GM18508 (cell line): ENCODE measurements at regions not wholly inside any gene's neighbourhood (a gene's known extent, or its start where the extent isn't known, plus 50 kb on each side); places are given as distances from the start of the nearest gene placed in this dataset.

Experiments
- ATAC-seq: cut with Tn5 transposase; IDR thresholded peaks from one replicate; pipeline ENCODE4 v1.9.1; 2021; ENCODE audit warnings: moderate number of reproducible peaks; ENCODE audit not compliant: insufficient read depth, unreplicated experiment

DNA sequence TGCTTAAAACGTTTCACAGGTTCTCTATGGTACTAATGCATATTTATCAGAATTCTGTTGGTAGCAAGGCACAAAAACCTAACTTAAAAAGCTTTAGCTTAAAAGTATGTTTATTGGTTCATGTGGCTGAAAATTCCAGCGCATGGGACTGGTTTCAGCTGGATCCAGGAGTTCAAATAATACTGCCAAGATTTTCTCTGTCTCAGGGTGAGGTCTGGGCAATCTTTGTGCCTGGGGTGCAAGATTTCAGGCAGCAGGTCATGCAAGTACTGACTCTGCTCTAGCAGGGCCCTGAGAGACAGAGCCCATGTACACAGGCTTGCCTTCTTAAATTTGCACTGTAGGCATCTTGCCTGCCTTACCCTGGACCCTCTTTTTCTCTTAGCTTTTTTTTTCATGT, 134.2 kb upstream of the GAS1 start:
- ATAC-seq: no peak

DNA sequence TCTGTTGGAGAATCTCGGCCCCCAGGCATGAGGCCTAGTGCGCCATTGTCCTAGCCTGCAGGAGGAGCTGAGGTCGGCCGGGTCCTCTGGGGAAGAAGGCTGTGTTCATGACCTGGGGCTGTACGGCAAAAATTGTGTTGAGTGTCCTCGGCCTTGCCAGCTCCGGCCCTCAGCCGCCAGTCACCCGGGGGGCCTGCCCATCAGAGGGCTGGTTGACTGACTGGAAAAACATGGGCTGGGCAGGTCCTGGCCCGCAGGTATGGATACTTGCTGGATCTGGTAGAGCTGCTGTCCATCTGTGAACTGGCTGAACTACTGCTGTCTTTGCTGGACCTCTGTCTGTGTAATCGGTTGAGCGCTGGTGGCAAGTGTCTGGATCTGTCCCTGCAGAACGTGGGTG, 136.7 kb upstream of the GAS1 start:
- no peak for ATAC-seq

DNA sequence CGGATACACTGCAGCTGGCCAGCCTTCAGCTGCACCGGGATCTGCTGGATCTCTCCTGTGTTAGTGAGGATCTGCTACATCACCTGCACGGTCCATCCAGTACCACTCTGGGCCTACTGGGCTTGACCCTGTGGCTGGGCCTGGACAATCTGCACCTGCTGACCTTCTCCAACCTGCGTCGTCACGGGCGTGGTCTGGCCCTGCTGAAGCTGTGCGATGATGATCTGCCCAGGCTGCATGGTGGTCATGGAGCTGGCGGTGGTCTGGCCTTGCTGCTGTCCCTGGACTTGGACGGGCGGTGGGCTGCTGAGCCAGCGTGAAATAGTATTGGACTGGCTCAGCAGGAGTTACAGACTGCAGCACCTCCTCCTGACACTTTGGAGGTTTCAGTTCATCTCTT, 137.1 kb upstream of the GAS1 start:
- no peak for ATAC-seq

DNA sequence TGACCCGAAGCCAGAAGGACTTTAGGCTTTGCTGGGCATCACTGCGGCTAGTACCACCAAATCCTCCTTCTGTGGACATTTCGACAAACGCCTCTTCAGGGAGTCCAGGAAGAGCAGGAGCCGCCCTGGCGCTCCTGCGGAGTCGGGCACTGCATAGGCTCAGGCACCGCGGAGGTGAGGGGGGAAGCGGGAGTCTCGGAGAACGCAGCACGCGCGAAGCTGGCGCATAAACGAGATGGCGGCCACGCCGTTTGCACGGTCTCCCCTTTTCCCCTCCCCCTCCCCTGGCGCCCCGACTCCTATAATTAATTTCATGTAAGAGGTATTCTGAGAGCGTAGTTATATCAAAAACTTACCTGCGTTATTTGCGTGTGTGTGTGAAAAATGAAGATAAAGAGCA, 137.8 kb upstream of the GAS1 start:
- no peak for ATAC-seq

DNA sequence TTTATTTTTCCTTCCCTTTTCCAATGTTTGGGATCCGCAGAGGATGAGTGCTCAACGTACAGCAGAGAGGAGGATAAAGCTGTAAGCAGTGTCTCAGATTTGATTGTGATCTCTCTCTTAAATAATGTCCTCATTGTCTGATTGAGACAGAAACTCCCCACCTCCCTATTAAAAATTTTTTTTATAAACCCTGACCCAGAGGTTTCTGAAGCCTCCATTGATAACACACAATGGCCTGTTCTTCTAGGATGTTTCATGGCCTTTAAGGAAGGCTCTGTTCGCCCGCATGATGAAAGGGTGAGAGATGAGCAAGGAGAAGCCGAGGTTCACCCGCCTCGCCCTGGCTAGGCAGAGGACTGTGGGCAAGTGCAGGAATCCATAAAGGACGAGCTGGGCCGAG, 138.2 kb upstream of the GAS1 start:
- ATAC-seq: no peak

DNA sequence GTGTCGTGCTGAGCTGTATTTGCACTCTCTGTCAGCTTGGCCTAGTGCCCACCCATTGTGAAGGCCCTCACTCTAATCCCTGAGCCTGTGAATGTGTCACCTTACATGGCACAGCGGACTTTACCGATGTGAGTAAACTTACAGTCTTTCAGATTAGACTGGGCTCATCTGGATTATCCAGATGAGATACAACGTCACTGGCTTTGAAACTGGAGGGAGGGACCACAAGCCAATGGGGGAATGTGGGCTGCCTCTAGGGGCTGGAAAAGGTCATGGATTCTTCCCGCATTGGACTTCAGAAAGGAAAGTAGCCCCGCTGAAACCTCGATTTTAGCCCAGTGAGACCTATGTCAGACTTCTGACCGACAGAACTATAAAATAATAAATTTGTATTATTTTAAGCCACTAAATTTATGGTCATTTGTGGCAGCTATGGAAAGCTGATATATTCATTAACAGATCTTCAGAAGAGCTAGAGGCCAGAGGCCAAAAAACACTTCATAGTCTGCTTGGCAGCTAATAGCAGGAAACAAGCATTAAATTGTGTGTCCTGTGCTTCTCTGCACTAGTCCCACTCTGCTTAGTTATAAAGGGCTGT, 139.0 kb upstream of the GAS1 start:
- no peak for ATAC-seq

DNA sequence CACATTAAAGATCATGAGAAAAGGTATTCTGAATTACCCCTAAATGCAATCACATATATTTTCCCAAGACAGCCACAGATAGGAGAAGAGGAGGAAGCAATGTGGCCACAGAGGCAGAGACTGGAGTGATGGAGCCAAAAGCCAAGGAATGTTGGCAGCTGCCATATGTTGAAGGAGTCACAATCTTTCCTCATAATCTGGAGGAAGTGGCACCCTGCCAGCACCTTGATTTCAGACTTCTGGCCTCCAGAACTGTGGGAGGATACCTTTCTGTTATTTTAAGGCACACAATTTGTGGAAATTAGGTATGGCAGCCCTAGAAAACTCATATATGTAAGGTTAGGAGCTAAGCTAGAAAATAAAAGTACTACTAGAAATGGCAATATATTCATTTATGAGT, 139.9 kb upstream of the GAS1 start:
- no peak for ATAC-seq

DNA sequence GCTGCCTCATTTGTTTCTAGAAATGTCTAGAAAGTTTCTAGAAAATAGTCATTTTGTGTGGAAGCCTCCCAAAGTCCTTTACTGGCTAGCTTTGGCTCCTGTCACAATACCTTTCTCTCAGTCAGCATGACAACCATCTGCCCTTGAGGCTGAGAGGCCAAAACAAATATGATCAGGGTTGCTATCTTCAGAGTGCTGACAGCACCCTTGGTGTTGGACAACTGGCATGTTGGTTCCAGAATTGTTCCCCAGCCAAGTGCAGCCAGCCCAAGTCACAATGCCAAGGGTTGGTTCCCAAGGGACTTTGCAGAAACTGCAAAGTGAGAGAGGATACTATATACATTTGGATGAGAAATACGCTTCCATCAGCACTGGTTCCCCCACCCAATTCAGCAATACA, 140.9 kb upstream of the GAS1 start:
- ATAC-seq: no peak

DNA sequence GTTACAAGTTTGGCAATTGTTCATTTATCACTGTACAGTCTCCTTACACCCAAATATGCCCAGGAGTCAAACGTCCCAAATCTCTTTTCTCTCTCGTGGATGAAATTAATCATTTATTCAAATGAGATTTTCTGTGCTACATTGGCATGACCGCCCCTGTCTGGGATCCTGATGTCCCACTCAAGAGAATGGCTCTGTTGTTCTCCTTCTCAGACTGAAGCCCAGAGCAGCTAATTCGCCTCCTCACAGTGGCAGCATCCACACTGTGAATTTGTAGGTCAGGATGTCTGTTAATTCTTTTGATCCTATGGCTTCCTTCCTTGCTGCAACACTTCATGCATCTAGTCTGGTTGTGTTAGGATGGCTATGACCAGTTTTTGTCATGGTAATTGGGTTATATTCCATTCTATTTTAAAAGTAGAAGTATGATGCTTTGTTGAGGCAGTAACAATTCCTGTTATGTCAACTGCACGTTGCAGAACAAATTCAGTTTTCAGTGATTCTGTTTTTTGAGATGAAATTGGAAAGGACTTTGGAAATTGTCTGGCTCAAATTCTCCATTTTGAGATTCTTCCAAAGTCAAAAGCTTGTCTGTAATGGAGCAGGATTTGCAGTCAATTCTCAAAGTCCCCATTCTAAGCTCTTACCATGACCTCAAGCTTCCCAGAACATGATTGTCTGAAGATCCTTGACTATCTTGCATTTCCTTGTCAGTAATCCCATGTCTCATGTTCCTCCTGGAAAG, 141.5 kb upstream of the GAS1 start:
- ATAC-seq: no peak

DNA sequence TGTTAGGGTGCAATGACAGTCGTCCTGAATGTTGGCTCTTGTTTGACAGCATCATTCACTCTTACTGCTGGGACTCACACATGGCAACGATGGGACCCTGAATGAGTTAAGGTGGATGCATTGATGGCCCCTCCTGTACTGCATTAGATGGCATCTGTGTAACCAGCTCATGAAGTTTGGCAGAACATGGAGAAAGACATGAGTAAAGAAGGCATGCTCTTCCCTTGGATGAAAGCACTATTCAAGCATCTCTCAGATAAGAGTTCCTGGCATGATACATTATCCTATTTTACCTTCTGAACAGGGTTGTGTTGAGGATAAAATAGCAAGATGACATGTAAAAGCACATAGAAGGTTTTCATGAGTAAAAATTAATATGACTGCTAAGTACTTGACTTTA, 142.2 kb upstream of the GAS1 start:
- no peak for ATAC-seq

DNA sequence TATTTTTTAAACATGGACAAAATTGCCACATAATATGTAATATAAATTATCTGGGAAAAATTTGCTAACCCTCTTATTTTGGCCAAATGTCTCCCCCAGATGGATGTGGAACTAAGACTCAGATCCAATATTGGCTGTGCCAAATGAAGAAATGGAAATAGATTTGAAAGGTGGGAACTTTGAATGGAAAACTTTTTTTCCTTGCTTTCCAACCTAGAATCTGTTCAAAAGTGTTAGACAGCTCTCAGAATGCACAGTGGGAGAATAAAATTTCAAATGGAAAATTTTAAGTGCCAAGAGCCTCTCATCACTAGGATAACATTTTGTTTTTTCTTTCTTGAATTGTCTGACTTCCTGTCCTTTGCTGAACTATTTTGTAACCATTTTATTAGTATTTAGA, 142.6 kb upstream of the GAS1 start:
- ATAC-seq: no peak

DNA sequence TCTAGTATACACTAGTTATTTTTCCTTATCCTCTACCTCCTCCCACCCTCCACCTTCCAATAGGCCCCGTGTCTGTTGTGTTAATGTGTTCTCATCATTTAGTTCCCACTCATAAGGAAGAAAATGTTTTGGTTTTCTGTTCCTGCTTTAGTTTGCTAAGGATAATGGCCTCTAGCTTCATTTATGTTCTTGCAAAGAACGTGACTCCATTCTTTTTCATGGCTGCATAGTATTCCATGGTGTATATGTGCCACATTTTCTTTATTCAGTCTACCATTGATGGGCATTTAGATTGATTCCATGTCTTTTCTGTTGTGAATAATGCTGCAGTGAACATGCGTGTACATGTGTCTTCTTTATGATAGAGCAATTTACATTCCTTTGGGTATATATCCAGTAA, 146.5 kb upstream of the GAS1 start:
- no peak for ATAC-seq

DNA sequence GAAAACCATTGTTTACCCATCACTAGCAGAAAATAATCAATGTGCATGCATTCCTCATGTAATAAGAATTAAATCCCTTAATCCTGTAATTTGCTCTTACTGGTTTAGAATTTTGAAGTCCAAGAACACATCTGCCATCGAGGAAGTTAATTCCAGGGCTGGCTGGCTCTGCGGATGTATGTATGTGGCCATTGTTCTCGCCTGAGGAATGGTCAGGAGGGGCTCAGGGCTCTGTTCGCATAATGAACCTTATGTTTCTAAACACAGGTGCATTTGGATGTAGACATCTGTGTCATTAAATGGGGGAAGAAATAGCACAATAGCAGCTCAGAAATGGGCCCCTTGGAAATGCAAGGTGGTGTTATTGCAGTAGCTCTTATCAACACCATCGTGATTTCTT, 148.6 kb upstream of the GAS1 start:
- no peak for ATAC-seq

DNA sequence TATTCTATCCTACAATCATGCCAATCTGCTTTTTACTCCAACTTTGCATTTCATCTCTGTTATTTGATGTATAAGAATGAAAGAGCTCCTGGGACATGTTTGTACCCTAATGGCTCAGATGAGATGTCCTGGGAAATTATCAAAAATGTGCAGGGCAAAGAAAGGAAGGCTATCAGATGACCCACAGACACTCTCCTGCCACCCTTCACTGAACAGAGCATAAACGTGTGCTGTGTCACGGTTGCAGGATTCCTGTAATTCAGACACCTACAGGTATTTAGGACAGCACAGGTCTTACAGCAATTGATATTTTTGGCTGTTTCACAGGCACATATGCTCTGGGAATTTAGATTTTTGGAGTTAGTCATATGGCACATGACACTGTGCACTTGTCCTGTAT, 149.2 kb upstream of the GAS1 start:
- no peak for ATAC-seq

DNA sequence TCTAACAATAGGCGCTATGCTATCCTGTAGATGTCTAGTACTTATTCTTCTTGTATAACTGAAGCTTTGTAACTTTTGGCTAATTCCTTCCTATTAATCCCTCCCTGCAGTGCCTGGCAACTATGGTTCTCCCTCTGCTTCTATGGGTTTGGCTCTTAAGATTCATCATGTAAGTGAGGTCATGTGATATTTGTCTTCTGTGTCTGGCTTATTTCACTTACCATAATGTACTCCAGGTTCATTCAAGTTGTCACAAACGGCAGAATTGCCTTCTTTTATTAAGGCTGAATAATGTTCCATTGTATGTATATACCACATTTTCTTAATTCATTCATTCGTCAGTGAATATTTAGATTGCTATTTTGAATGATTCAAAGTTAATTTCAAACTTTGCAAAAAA, 149.9 kb upstream of the GAS1 start:
- no peak for ATAC-seq

DNA sequence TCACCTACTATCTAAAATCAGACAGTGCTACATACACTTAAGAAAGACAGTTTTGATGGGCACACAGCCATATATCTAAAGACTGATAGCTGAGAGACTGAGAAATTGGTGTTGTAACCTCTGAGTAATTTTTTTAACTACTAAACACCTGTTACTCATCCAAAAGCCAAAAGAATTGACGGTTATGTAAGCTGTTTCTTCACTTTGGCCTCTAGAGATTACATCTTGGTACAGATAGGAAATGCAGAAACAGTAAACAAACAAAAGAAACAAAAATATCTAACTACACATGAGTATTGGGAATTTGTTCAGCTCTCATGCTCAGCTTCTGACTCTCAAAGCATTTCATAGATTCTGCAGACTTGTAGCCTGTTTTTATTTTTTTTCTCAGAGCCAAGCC, 152.1 kb upstream of the GAS1 start:
- ATAC-seq: no peak

DNA sequence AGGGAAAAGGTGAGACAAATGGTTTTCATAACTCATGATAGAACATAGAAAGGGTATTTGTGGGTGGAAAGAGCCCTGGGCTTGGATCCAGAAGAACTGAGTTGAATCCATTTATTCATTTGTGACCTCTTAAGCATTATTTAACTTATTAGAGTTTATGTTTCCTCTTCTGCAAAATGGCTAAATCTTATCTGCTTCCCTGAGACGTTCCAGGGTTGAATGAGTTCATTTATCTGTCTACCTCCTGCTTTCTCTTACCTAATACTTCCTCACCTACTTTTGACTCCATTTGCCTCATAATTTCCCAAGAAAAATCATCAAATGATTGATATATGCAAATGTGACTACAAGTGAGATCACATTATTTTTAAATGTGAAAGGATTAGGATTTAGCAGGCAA, 152.7 kb upstream of the GAS1 start:
- no peak for ATAC-seq

DNA sequence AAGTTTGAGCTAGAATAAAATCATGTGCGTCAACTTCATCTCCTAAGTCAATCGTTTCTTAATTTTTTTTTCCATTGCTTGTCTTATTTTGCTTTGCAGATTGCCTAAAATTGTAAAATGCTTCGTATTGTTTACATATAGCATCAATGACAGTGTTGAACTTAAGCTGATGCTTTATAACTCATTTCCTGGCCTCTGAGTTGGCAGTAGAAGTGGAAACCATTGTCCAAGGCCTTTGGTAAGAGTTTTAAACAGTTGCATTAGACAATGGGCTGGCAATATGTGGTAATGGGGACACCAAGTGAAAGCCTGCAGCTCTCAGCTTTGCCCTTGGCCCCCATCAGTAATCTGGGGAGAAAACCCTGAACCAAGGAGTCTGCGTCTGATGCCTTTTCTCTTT, 154.8 kb upstream of the GAS1 start:
- no peak for ATAC-seq

DNA sequence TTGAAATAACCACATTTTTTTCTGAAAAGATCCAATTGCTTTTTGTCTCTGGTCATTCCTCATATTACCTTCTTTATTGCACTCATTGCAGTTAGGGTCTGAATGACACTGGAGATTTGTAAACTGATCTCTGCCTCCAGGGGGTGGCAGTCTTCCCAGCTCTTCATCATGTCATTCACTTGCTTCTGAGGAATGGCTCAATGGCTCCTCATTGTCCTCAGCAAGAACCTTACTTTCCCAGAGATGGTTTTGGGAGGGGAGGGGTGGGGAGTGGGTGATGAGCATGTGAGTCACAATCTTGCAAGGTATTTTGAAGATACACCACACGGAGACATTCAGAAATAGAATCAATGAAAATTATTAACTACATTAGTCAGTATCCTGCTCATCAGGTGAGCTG, 159.8 kb upstream of the GAS1 start:
- no peak for ATAC-seq

DNA sequence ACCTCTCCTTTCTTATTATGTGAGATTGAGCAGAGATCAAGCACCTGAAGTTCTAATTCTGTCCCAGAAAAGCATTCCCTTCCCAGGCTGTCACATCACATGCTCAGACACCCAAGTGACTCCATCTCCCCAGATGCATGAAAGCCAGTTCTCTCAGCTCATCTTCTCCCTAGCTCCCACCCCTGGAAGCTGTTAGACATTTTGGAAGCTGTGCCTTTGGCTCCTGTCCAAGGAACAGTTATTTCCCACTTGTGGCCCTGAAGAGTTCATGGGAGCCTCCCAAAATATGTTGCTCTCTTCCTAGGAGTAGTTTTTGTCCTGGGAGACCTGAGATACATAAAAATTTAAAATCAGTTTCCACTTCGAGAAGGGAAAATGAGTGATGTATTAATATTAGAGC, 161.4 kb upstream of the GAS1 start:
- ATAC-seq: no peak

DNA sequence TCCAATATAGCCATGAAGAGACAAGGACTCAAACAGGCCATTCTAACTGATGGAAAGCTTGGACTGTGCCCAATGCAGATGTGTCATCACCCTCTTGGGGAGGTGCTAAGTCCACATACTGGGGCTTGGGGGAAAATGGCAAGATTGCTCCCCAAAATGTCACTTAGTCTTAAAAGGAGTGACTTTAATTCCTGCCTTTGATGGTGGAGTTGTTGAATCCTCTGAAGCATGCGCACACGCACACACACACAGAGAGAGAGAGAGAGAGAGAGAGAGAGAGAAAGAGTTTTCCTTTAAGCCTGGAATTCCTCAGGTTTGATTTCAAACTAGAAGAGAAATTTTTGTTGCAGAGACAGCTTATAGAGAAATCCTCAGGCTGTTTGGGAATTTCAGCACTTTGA, 161.9 kb upstream of the GAS1 start:
- ATAC-seq: no peak

DNA sequence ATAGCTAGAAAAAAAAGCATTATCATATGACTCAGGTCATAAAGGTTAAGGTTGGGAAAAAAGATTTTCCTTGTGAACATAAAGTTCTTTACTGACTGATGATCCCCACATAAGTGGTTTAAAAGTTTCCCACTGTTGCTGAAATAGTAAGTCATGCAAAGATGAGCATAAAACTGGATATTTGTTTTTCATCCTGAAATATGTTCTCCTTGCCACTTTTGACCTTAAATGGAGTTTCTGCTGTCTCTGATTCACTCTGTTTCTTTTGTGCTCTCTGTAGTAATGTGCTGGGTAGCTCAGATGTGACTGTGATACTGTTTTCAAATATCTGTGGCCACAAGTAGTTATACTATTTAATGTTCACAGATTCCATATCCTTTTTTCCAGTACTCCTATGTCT, 162.5 kb upstream of the GAS1 start:
- ATAC-seq: no peak

DNA sequence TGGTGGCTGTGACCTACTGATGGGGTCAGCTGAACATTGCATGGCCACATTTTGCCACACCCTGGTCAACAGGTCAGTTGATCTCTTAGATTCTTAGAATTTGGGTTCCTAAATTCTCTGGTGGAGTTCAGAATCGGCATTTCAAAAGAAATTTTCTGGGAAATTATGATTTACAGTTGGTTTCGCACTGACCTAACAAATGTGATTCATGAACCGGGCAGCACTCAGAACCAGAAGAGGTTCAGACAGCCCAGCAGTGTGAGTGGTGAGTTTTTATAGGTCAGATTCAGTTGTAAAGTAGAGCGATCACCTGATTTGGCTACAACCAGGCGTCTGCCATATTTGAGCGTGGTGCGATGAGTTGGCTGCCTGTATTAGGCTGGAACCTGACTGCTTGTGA, 163.7 kb upstream of the GAS1 start:
- no peak for ATAC-seq
